IMR-90 (cell line): ENCODE measurements at regions not wholly inside any gene's neighbourhood (a gene's known extent, or its start where the extent isn't known, plus 50 kb on each side); places are given as distances from the start of the nearest gene placed in this dataset.

Experiments used
- ATAC-seq: fragments of 200-7000 bp; cut with Tn5 transposase; 2 replicates; pipeline ENCODE4 v1.9.1; 2020; ENCODE audit warnings: low read depth, mild to moderate bottlenecking, moderate library complexity
- BruUV-seq: library from RNA; stranded (reverse); fragments of 400-500 nt; replicated peaks from 2 replicates; lab custom pipeline; 2021; lab: Mats Ljungman, UMichigan
- CTCF ChIA-PET: fragments of 300-600 bp; formaldehyde crosslinking; extraction: SDS; loops from one replicate; lab custom pipeline; 2021; ENCODE audit warnings: antibody characterized with exemption; lab: Yijun Ruan, JAX
- POLR2A ChIA-PET: fragments of 300-600 bp; sonication (Branson Sonifier 250); formaldehyde crosslinking; loops from one replicate; lab custom pipeline; 2022; ENCODE audit warnings: antibody characterized with exemption; ENCODE audit not compliant: unreplicated experiment; lab: Charles Lee
- DNase-seq: peaks from one replicate; pipeline ENCODE4 v3.0.0; 2013
- H2AFZ ChIP-seq: replicated peaks from 2 replicates; pipeline ENCODE3; 2013; ENCODE audit warnings: low read length, mild to moderate bottlenecking; ENCODE audit not compliant: poor library complexity
- H2AK5ac ChIP-seq: 2 replicates; pipeline ENCODE4 v1.6.1; 2013; ENCODE audit warnings: low read depth, low read length, inconsistent platforms
- H2AK9ac ChIP-seq: replicated peaks from 2 replicates; pipeline ENCODE3; 2013; ENCODE audit warnings: mild to moderate bottlenecking, low read depth, low read length, moderate library complexity; ENCODE audit not compliant: poor library complexity
- H2BK120ac ChIP-seq: 2 replicates; pipeline ENCODE4 v1.6.1; 2013; ENCODE audit warnings: low read depth, low read length, inconsistent platforms
- H2BK15ac ChIP-seq: 3 replicates; pipeline ENCODE4 v1.6.1; 2013; ENCODE audit warnings: low read depth, low read length, inconsistent platforms
- H2BK20ac ChIP-seq: 2 replicates; pipeline ENCODE4 v1.6.1; 2013; ENCODE audit warnings: low read depth, mild to moderate bottlenecking, inconsistent platforms, low read length, moderate library complexity
- H2BK5ac ChIP-seq: 2 replicates; pipeline ENCODE4 v1.6.1; 2013; ENCODE audit warnings: mild to moderate bottlenecking, low read depth, low read length, inconsistent platforms; ENCODE audit not compliant: poor library complexity, severe bottlenecking
- H3K14ac ChIP-seq: replicated peaks from 2 replicates; pipeline ENCODE4 v1.6.1; 2013; ENCODE audit warnings: low read depth, low read length, inconsistent platforms
- H3K18ac ChIP-seq: 2 replicates; pipeline ENCODE4 v1.6.1; 2013; ENCODE audit warnings: low read depth, low read length, control low read depth
- H3K23ac ChIP-seq: 2 replicates; pipeline ENCODE4 v1.6.1; 2013; ENCODE audit warnings: low read depth, low read length, inconsistent platforms
- H3K27ac ChIP-seq: 2 replicates; pipeline ENCODE4 v1.5.1; 2013; ENCODE audit warnings: mild to moderate bottlenecking, control low read depth, low read length; ENCODE audit not compliant: insufficient read depth
- H3K27me3 ChIP-seq: 2 replicates; pipeline ENCODE4 v1.6.1; 2013; ENCODE audit warnings: low read length; ENCODE audit not compliant: control insufficient read depth, insufficient read depth
- H3K36me3 ChIP-seq: 2 replicates; pipeline ENCODE4 v1.6.1; 2013; ENCODE audit warnings: low read length, mixed read lengths; ENCODE audit not compliant: control insufficient read depth, insufficient read depth
- H3K4ac ChIP-seq: 2 replicates; pipeline ENCODE4 v1.6.1; 2013; ENCODE audit warnings: low read depth, low read length, inconsistent platforms
- H3K4me1 ChIP-seq: 2 replicates; pipeline ENCODE4 v1.6.1; 2013; ENCODE audit warnings: low read length, mixed read lengths; ENCODE audit not compliant: control insufficient read depth, insufficient read depth
- H3K4me2 ChIP-seq: 2 replicates; pipeline ENCODE4 v1.6.1; 2013; ENCODE audit warnings: low read depth, mild to moderate bottlenecking, control low read depth, low read length, moderate library complexity
- H3K4me3 ChIP-seq: 2 replicates; pipeline ENCODE4 v1.5.1; 2013; ENCODE audit warnings: low read depth, mild to moderate bottlenecking, control low read depth, low read length, moderate library complexity; ENCODE audit not compliant: insufficient read depth
- H3K56ac ChIP-seq: 2 replicates; pipeline ENCODE4 v1.6.1; 2013; ENCODE audit warnings: low read length, inconsistent platforms; ENCODE audit not compliant: insufficient read depth; ENCODE audit errors: extremely low read depth
- H3K79me1 ChIP-seq, 2 experiments: 2 replicates each; pipeline ENCODE4 v1.6.1; 2013; ENCODE audit warnings: low read length in 2 of 2, inconsistent platforms in 1 of 2, low read depth in 1 of 2
- H3K9ac ChIP-seq: 2 replicates; pipeline ENCODE4 v1.6.1; 2013; ENCODE audit warnings: low read depth, low read length, control low read depth
- H3K9me1 ChIP-seq: 2 replicates; pipeline ENCODE4 v1.6.1; 2013; ENCODE audit warnings: low read length, inconsistent platforms; ENCODE audit not compliant: insufficient read depth
- H3K9me3 ChIP-seq: 2 replicates; pipeline ENCODE4 v1.6.1; 2013; ENCODE audit warnings: low read length; ENCODE audit not compliant: control insufficient read depth, insufficient read depth
- H4K20me1 ChIP-seq: 2 replicates; pipeline ENCODE4 v1.6.1; 2013; ENCODE audit warnings: low read length, inconsistent platforms; ENCODE audit not compliant: insufficient read depth
- H4K5ac ChIP-seq: 2 replicates; pipeline ENCODE4 v1.6.1; 2013; ENCODE audit warnings: mild to moderate bottlenecking, low read depth, low read length, control low read depth
- H4K8ac ChIP-seq, 2 experiments: 2 replicates each; pipeline ENCODE4 v1.6.1; 2013; ENCODE audit warnings: low read depth in 2 of 2, low read length in 2 of 2, control low read depth in 1 of 2, inconsistent platforms in 1 of 2
- H4K91ac ChIP-seq: 2 replicates; pipeline ENCODE4 v1.6.1; 2013; ENCODE audit warnings: low read depth, low read length, inconsistent platforms; ENCODE audit not compliant: insufficient read depth
- BHLHE40 ChIP-seq: fragments of 150-350 bp; IDR thresholded peaks from 2 replicates; pipeline ENCODE4 v1.6.1; 2016; ENCODE audit warnings: mild to moderate bottlenecking, low read depth, low read length
- CEBPB ChIP-seq: IDR thresholded peaks from 2 replicates; pipeline ENCODE4 v1.6.1; 2012; ENCODE audit warnings: low read depth, low read length, improper control_type of control experiment
- CHD1 ChIP-seq: IDR thresholded peaks from 2 replicates; pipeline ENCODE4 v1.6.1; 2012; ENCODE audit warnings: low read depth, low read length, improper control_type of control experiment
- ELK1 ChIP-seq: fragments of 150-350 bp; IDR thresholded peaks from 2 replicates; pipeline ENCODE4 v1.6.1; 2016; ENCODE audit warnings: low read depth, mild to moderate bottlenecking, low read length, moderate library complexity, borderline replicate concordance
- MAZ ChIP-seq: IDR thresholded peaks from 2 replicates; pipeline ENCODE4 v1.6.1; 2012; ENCODE audit warnings: low read depth, mild to moderate bottlenecking, low read length, improper control_type of control experiment, moderate library complexity, borderline replicate concordance
- MXI1 ChIP-seq: IDR thresholded peaks from 2 replicates; pipeline ENCODE4 v1.6.1; 2012; ENCODE audit warnings: low read depth, mild to moderate bottlenecking, low read length, moderate library complexity, borderline replicate concordance
- NFE2L2 ChIP-seq: fragments of 150-350 bp; IDR thresholded peaks from 2 replicates; pipeline ENCODE4 v1.6.1; 2016; ENCODE audit warnings: low read depth, mild to moderate bottlenecking, low read length
- POLR2A ChIP-seq: IDR thresholded peaks from 2 replicates; pipeline ENCODE4 v1.6.1; 2012; ENCODE audit warnings: mild to moderate bottlenecking, low read depth, low read length
- RAD21 ChIP-seq: IDR thresholded peaks from 2 replicates; pipeline ENCODE4 v1.6.1; 2012; ENCODE audit warnings: low read length, improper control_type of control experiment
- RCOR1 ChIP-seq: IDR thresholded peaks from 2 replicates; pipeline ENCODE4 v1.6.1; 2012; ENCODE audit warnings: mild to moderate bottlenecking, low read length, improper control_type of control experiment; ENCODE audit not compliant: insufficient replicate concordance
- RFX5 ChIP-seq: IDR thresholded peaks from 2 replicates; pipeline ENCODE4 v1.8.0; 2012; ENCODE audit warnings: low read depth, mild to moderate bottlenecking, low read length, moderate library complexity
- SMC3 ChIP-seq: fragments of 150-350 bp; IDR thresholded peaks from 2 replicates; pipeline ENCODE4 v1.6.1; 2016; ENCODE audit warnings: low read depth, mild to moderate bottlenecking, antibody characterized with exemption, low read length, moderate library complexity
- WGBS, 2 experiments: methylation state at CpG; one replicate each; pipeline versions ENCODE4 v1.1.5 to v1.1.7; 2013; ENCODE audit warnings: missing lambda C conversion rate in 2 of 2; ENCODE audit not compliant: insufficient read length in 1 of 2; ENCODE audit errors: extremely low coverage in 2 of 2; 5-methylcytosine and 5-hydroxymethylcytosine counted together
- dilution Hi-C: fragments of 300-500 bp; cut with HindIII; formaldehyde crosslinking; loops from one replicate; pipeline ENCODE4 v1.14.3; 2018; ENCODE audit warnings: low sequenced_read_pairs; ENCODE audit not compliant: unreplicated experiment
- in situ Hi-C: fragments of 300-500 bp; cut with MboI; formaldehyde crosslinking; loops from 3 replicates; pipeline ENCODE4 v1.14.3; 2019; ENCODE audit warnings: low sequenced_read_pairs, inconsistent platforms, mixed read lengths
- intact Hi-C: fragments of 100-400 bp; cut with micrococcal nuclease; formaldehyde crosslinking; loops from 2 replicates; pipeline ENCODE4 v1.10.0; 2022
- TF ChIP-seq, protein P1 (sequence below): conservative IDR thresholded peaks from 2 replicates; pipeline ENCODE4 v1.5.1; 2012; ENCODE audit warnings: mild to moderate bottlenecking, low read depth, low read length, improper control_type of control experiment

- Histone ChIP-seq H2AK5ac (peak overlapping the region; percentile 99), H3K4me3 (no peak overlapping the region), H2AK9ac (peak overlapping the region; percentile 86), H4K5ac (peak overlapping the region; percentile 83; the same call in 1 of the 2 replicates), H2BK5ac (peak overlapping the region; percentile 50), H4K8ac (peak overlapping the region; percentile 20 to 42; a peak in 2 of 4 replicates), H3K27ac (no peak overlapping the region; the same call in 1 of the 2 replicates), H3K4ac (peak overlapping the region; percentile 95), H4K20me1 (no peaks in the 10 kb centered on the region), H3K9me3 (no peaks in the 10 kb centered on the region), H2BK15ac (peak overlapping the region; percentile 91; the same call in 2 of the 3 replicates), H3K18ac (0 out of 2 replicates have a peak overlapping the region, but pooled peaks have one; percentile 50), H2AFZ (peak overlapping the region; percentile 15), H3K23ac (no peak overlapping the region; the same call in 1 of the 2 replicates), H2BK120ac (peak overlapping the region; percentile 67), H2BK20ac (peak overlapping the region; percentile 92), H3K4me1 (peaks cover 33% of the 10 kb centered on the region), H3K27me3 (no peaks in the 10 kb centered on the region), H3K79me1 (no peaks in the 10 kb centered on the region), H3K4me2 (no peak overlapping the region), H3K56ac (no peak overlapping the region), H3K36me3 (no peaks in the 10 kb centered on the region), H3K9ac (no peak overlapping the region), H3K14ac (peak overlapping the region; percentile 78), H3K9me1 (peaks cover 11% of the 10 kb centered on the region), H4K91ac (peak overlapping the region; percentile 89)
- BruUV-seq = no TSS peak
- in situ Hi-C loops = no loop called here
- dilution Hi-C loops = no loop called here
- TF ChIP-seq MAZ (no peak), RFX5 (no peak), MXI1 (no peak), POLR2A (no peak), CHD1 (no peak), ELK1 (no peak), RAD21 (no peak), BHLHE40 (no peak), SMC3 (no peak), CEBPB (no peak), RCOR1 (no peak), NFE2L2 (no peak)
- TF ChIP-seq, protein P1, sequence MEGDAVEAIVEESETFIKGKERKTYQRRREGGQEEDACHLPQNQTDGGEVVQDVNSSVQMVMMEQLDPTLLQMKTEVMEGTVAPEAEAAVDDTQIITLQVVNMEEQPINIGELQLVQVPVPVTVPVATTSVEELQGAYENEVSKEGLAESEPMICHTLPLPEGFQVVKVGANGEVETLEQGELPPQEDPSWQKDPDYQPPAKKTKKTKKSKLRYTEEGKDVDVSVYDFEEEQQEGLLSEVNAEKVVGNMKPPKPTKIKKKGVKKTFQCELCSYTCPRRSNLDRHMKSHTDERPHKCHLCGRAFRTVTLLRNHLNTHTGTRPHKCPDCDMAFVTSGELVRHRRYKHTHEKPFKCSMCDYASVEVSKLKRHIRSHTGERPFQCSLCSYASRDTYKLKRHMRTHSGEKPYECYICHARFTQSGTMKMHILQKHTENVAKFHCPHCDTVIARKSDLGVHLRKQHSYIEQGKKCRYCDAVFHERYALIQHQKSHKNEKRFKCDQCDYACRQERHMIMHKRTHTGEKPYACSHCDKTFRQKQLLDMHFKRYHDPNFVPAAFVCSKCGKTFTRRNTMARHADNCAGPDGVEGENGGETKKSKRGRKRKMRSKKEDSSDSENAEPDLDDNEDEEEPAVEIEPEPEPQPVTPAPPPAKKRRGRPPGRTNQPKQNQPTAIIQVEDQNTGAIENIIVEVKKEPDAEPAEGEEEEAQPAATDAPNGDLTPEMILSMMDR = no peak
- DNase-seq (no peak), ATAC-seq (no peak)
- 90% methylated on average over 2 of the region's 3 CpGs; no CpG with 5 or more reads in 1 of the 2 experiments for WGBS, 2 experiments
- CTCF ChIA-PET = interaction anchor here (0.9 kb wide), 1 partner anchor 47 kb away, joined by 3 read pairs; no protein-coding TSS in a partner anchor
- intact Hi-C loops = no loop called here
- POLR2A ChIA-PET = no interaction called here
Observed at GRCh38 chr6:44005507-44005903, 121.7 kb downstream of the MRPL14 start.
